CD4-positive, alpha-beta T cell treated with Interferon alpha-2 for 1 hour (primary cell): ENCODE measurements at regions not wholly inside any gene's neighbourhood (a gene's known extent, or its start where the extent isn't known, plus 50 kb on each side); places are given as distances from the start of the nearest gene placed in this dataset.

Source experiments
- DNase-seq, 2 donors: peaks; one replicate each; pipeline ENCODE4 v3.0.0-alpha.2; 2020 to 2022

- no peak for DNase-seq
These were observed 51.3 kb upstream of the FAM3C start for GRCh38 chr7:121447243-121447910.

GRCh38 chr7:121446526-121446925, 50.4 kb upstream of the FAM3C start:
- DNase-seq, result no peak
